Activated T-cell treated with anti-CD3 and anti-CD28 coated beads, Interleukin-2, amount 50 U/mL, for 24 hours (primary cell): ENCODE measurements at regions not wholly inside any gene's neighbourhood (a gene's known extent, or its start where the extent isn't known, plus 50 kb on each side); places are given as distances from the start of the nearest gene placed in this dataset.

Experiments used
- DNase-seq: peaks from one replicate; pipeline ENCODE4 v3.0.0-alpha.2; 2020
- H3K27ac Mint-ChIP-seq: 2 replicates; pipeline ENCODE4 v1.8.0; 2020; ENCODE audit warnings: mild to moderate bottlenecking, mixed read lengths
- H3K27me3 Mint-ChIP-seq: 2 replicates; pipeline ENCODE4 v1.8.0; 2020; ENCODE audit warnings: mixed read lengths
- H3K36me3 Mint-ChIP-seq: 2 replicates; pipeline ENCODE4 v1.8.0; 2020; ENCODE audit warnings: low read depth, mixed read lengths
- H3K4me1 Mint-ChIP-seq: 2 replicates; pipeline ENCODE4 v1.8.0; 2020; ENCODE audit warnings: low read depth, mixed read lengths
- H3K4me3 Mint-ChIP-seq: 2 replicates; pipeline ENCODE4 v1.8.0; 2020; ENCODE audit warnings: mild to moderate bottlenecking, moderate library complexity, mixed read lengths
- H3K9me3 Mint-ChIP-seq: 2 replicates; pipeline ENCODE4 v1.8.0; 2020; ENCODE audit warnings: mixed read lengths

DNA sequence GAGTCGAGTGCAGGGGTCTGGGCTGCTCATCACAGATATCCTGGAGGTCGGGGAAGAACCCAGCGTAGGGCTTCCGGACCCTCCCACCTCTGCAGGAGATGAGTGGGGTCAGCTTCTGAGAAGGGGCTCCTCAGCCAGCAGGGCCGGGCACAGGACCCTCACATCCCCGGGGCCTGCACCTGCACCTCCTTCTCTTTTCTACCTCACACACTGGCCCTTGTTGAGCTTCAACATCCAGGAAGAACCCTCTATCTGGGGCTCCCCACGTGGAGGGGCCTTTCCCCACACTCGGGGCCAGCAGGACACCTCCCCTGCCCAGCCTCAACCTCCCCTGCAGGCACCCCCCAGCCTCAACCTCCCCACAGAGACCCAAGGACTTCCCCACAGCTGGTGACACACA lies 299.4 kb downstream of the CTTN start:
- peaks cover 5% of the 10 kb centered on the region for H3K27me3 Mint-ChIP-seq
- no peaks in the 10 kb centered on the region for H3K4me1 Mint-ChIP-seq
- no peaks in the 10 kb centered on the region for H3K9me3 Mint-ChIP-seq

DNA sequence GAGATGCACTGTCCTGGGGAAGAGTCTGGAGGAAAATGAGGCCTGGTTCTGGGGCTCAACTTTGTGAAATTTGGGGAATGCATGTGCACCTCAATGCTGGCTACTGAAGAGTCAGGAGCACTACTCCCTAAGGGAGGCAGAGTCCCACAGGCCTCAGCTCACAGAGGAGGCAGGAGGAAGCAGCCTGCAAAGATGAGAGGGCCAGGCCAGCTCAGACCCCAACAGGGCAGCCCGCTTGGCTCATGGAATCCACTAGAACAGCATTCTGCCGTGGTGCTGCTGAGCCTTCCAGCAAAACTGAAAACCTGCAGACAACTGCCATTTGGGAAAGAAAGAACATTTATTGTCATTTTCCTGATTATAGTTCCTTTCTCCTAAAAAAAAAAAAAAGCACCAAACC lies 300.5 kb downstream of the CTTN start:
- H3K27me3 Mint-ChIP-seq = peaks cover 5% of the 10 kb centered on the region
- no peak overlapping the region for H3K27ac Mint-ChIP-seq
- H3K9me3 Mint-ChIP-seq = no peaks in the 10 kb centered on the region
- H3K4me3 Mint-ChIP-seq = no peak overlapping the region
- no peak for DNase-seq
- H3K36me3 Mint-ChIP-seq = no peaks in the 10 kb centered on the region
- H3K4me1 Mint-ChIP-seq = no peaks in the 10 kb centered on the region

More for the DNA sequence above, 299.4 kb downstream of the CTTN start:
- no peak for DNase-seq
- H3K4me3 Mint-ChIP-seq = no peak overlapping the region
- no peak overlapping the region for H3K27ac Mint-ChIP-seq
- no peaks in the 10 kb centered on the region for H3K36me3 Mint-ChIP-seq

DNA sequence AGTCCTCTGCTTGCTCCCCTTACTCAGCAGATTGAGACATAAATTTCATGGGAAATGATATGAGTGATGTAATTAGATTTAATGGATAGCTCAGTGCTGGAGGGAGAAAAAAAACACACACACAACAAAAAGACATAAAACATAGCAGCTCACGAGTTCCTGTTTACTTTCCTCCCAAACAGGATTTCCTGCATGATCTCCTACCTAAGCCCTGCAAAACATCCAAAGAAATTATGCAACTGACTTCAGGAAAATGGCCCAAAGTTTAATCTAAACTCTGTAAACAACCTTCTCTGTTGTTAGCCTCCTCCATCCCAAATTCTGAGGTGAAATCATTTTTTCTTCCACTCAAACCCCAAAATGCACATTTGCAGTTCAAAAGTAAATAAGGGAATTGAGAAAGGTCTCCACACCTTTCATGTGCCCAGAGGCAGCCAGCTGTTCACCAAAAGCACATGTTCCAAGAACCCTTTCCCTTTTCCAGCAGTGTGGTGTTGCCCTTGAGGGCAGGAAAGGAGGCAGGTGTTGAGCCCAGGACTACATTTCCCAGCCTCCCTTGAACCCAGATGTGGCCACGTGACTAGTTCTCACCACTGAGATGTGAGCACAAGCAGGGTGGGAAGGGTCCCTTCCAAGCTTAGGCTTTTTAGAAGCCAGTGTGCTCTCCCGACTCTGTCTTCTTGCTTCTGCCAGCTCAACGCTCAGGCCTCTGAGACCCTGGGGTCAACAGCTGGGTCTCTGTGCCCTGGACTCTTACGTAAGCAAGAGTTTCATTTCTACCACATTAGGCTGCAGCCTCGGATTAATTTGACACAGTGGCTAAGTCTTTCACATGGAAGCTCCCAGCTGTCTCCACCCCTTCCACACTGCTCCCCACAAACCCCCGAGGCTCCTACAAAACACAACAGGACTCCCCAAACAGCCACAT lies 301.2 kb downstream of the CTTN start:
- no peak for DNase-seq
- no peaks in the 10 kb centered on the region for H3K4me1 Mint-ChIP-seq
- H3K27ac Mint-ChIP-seq = no peak overlapping the region
- no peak overlapping the region for H3K4me3 Mint-ChIP-seq
- peaks cover 9% of the 10 kb centered on the region for H3K27me3 Mint-ChIP-seq
- H3K9me3 Mint-ChIP-seq = peaks cover 2% of the 10 kb centered on the region
- no peaks in the 10 kb centered on the region for H3K36me3 Mint-ChIP-seq

DNA sequence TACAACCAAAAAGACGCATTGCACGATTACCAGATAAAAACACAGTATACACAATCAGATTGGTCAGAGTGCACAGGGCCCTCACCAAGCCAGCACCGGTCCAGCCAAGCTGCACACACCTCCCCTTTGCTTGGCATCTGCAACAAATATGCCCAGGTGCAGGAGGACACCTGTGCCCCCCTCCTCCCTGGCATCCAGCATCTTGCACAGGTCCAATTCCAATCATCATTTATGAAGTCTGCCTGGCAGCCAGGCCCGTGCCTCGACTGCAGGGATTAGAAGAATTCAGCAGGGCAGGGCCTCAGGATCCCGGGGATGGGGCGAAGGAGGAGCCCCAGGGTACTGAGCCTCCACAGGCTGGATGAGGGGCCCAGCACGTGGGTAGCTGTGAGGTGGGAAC lies 302.1 kb downstream of the CTTN start:
- no peak overlapping the region for H3K27ac Mint-ChIP-seq

DNA sequence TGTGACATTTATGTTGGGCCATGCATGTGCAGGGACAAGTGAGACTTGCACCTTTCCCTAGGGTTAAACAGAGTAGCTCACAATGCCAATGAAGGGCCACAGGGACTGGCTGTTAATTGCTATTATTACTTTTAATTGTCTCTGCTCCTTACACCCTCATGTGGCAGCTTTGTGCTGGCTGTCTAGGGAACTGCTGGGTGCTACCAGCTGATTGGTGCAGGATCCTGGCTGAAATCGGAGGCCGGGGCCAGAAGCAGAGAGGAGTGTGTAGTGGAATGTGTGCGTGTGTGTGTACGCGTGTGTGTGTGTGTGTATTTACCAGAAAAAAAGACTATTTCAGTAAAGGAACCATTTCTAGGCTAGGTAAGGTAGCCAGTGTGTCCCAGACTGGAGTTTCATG lies 302.5 kb downstream of the CTTN start:
- no peak for DNase-seq
- Mint-ChIP-seq H3K9me3 (peaks cover 2% of the 10 kb centered on the region), H3K4me1 (no peaks in the 10 kb centered on the region), H3K4me3 (no peak overlapping the region), H3K27ac (no peak overlapping the region), H3K27me3 (peaks cover 7% of the 10 kb centered on the region), H3K36me3 (no peaks in the 10 kb centered on the region)

More for the DNA sequence above, 302.1 kb downstream of the CTTN start:
- no peaks in the 10 kb centered on the region for H3K36me3 Mint-ChIP-seq
- peaks cover 2% of the 10 kb centered on the region for H3K9me3 Mint-ChIP-seq
- H3K27me3 Mint-ChIP-seq = peaks cover 7% of the 10 kb centered on the region
- no peaks in the 10 kb centered on the region for H3K4me1 Mint-ChIP-seq
- H3K4me3 Mint-ChIP-seq = no peak overlapping the region
- DNase-seq = no peak

DNA sequence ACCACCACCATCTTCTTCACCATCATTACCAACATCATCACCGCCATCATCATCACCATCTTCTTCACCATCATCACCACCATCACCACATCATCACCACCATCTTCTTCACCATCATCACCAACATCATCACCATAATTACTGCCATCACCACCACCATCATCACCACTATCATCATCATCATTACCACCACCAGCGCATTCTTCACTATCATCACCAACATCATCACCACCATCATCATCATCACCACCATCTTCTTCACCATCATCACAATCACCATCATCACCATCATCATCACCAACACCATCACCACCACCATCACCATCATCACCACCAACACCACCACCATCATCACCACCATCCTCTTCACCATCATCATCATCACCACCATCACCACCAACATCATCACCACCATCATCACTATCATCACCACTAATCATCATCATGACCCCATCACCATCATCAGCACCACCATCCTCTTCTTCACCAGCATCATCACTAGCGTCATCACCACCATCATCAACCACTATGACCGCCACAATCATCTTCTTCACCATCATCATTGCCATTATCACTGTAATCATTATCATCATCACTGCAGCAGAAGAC lies 303.8 kb downstream of the CTTN start:
- no peak for DNase-seq
- H3K4me3 Mint-ChIP-seq = no peak overlapping the region
- H3K4me1 Mint-ChIP-seq = no peaks in the 10 kb centered on the region
- no peaks in the 10 kb centered on the region for H3K36me3 Mint-ChIP-seq
- H3K9me3 Mint-ChIP-seq = peaks cover 2% of the 10 kb centered on the region
- H3K27me3 Mint-ChIP-seq = peaks cover 7% of the 10 kb centered on the region
- no peak overlapping the region for H3K27ac Mint-ChIP-seq

DNA sequence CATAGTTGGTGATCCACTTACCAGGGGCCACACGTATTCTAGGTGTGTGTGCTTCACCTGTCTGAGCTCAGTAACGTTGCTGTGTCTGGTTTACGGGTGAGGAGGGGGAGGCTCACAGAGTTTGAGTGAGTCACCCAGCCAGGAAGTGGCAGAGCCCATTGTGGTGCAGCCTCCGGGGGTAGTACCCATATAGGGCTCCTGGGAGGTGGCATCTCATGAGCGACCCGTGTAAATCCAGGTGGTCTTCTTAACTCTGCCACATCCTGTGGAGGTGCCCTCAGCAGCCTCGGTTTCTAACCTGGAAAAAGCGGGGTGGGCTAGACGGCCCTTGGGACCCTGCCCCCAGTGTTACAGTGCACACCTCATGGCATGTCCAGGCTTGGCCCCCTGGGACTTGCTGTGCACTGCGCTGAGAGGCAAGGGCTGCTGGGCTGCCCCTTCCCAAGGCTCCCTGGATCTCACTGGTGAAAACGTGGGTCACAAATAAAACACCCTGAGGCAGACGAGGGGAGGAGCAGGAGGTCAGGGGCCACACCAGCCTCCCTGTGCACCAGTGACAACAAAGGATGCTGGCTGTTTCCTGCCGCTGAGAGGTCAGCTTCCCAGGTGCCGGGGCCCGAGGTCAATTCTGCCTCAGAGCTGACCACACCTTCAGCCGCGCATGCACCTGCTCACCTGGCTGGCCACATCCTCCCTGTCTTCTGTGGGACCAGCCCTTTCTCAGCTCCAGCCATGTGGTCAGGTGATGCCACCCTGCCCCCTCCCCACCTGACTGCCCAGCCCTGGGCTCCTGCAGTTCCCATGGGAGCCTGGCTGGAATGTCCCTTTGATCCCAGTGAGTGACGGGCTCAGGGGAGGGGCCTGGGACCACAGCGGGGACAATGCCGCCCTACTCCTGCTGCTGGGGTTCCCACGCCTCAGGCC lies 305.1 kb downstream of the CTTN start:
- DNase-seq = no peak
- H3K27me3 Mint-ChIP-seq = peaks cover 7% of the 10 kb centered on the region
- peaks cover 2% of the 10 kb centered on the region for H3K9me3 Mint-ChIP-seq
- no peak overlapping the region for H3K27ac Mint-ChIP-seq
- no peaks in the 10 kb centered on the region for H3K4me1 Mint-ChIP-seq
- H3K36me3 Mint-ChIP-seq = no peaks in the 10 kb centered on the region
- no peak overlapping the region for H3K4me3 Mint-ChIP-seq

DNA sequence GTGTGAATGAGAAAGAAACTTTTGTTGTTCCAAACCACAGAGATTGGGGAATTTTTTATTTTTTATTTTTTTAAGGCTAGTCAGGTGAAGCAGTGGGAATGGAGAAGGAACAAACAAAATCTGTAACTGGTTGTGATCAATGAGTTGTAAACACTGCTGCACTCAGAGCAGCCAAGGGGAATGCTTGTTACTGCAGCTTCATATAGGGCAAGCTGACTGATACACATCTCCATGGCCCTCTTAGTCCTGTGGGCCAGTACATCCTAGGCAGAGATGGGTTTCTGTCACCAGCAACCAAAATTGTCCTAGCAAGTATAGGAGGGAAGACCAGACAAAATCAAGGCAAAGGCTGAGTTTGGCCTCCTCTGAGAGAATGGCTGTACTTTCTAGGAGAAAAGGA lies 306.8 kb downstream of the CTTN start:
- H3K4me1 Mint-ChIP-seq = no peaks in the 10 kb centered on the region
- no peak overlapping the region for H3K4me3 Mint-ChIP-seq
- H3K9me3 Mint-ChIP-seq = peaks cover 2% of the 10 kb centered on the region
- H3K27me3 Mint-ChIP-seq = peaks cover 8% of the 10 kb centered on the region
- no peak for DNase-seq
- no peaks in the 10 kb centered on the region for H3K36me3 Mint-ChIP-seq
- no peak overlapping the region for H3K27ac Mint-ChIP-seq

DNA sequence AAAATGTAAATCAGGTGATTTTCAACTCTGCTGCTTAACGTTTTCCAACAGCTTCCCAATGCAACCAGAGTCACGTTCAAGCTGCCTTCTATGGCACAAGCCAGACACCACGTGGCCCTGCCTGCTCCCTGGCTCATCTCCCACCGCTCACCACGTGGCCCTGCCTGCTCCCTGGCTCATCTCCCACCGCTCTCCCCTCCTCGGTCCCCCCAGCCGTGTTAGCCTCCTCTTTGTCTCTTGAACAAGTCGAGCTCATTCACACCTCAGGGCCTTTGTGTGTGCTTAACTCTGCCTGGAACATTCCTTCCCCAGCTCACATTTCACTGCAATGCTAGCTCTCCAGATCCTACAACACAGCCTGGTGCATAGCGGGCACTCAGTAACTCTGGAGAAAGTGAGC lies 307.6 kb downstream of the CTTN start:
- Mint-ChIP-seq H3K27me3 (peaks cover 12% of the 10 kb centered on the region), H3K27ac (no peak overlapping the region), H3K4me3 (no peak overlapping the region), H3K36me3 (no peaks in the 10 kb centered on the region), H3K9me3 (peaks cover 2% of the 10 kb centered on the region), H3K4me1 (no peaks in the 10 kb centered on the region)
- no peak for DNase-seq

DNA sequence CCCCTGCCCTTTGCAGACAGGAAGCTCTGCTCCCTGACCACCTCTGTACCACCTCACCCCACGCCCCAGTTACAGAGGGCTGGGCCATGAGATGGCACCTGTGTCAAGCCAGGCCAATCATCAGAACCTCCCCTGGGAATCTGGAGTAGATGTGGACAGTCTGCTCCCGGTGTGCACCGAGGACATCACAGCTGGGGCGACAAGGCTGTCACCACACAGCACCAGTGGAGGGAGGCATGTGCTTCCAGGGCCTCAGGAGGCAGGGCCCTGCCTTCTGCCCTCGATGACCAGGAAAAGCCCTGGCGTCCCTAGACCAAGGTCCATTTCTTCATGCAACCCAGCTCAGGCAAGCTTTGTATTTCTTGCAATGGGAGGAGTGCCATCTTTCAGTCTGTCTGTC lies 309.5 kb downstream of the CTTN start:
- Mint-ChIP-seq H3K4me1 (no peaks in the 10 kb centered on the region), H3K36me3 (no peaks in the 10 kb centered on the region), H3K4me3 (no peak overlapping the region), H3K27me3 (peaks cover 27% of the 10 kb centered on the region), H3K9me3 (peaks cover 2% of the 10 kb centered on the region), H3K27ac (no peak overlapping the region)
- DNase-seq = no peak

DNA sequence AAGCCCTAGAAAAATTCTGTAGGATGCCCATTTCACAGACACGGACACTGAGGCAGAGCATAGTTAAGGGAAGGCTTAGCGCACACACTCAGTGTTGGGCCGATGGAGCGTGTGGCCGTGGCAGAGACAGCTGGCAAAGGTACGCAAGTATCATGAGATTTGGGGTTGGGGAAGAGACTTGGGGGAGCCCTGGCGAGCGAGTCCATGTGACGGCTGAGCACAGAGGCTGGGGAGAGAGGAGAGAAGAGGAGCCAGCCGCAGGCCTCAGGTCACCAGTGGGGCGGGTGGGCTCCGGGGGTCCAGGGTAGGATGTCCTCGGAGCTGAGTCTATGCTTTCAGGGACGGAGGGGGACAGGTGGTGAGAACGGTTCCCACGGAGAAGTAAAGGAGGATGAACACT lies 311.3 kb downstream of the CTTN start:
- Mint-ChIP-seq H3K9me3 (no peaks in the 10 kb centered on the region), H3K4me3 (no peak overlapping the region), H3K27me3 (peaks cover 28% of the 10 kb centered on the region), H3K36me3 (no peaks in the 10 kb centered on the region), H3K27ac (no peak overlapping the region), H3K4me1 (no peaks in the 10 kb centered on the region)
- DNase-seq = no peak

DNA sequence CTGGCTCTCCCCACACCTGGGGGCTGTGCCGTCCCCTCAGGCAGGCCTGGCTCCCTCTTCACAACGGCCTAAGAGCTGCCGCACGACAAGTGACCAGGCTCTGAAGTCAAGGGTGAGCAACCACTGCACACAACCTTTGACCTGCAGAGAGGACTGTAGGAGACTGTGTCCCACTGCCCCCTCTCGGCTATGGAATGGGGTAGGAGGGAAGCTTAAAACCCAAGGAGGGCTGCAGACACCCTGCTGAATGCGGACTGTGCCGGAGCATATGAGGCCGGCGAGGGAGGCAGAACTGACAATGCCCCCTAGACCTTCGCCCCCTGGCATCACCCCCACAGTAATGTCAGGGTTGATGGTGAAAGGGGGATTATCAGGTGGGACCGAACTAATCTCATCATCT lies 311.9 kb downstream of the CTTN start:
- Mint-ChIP-seq H3K4me3 (no peak overlapping the region), H3K4me1 (no peaks in the 10 kb centered on the region), H3K27ac (no peak overlapping the region), H3K9me3 (no peaks in the 10 kb centered on the region), H3K27me3 (peaks cover 27% of the 10 kb centered on the region), H3K36me3 (no peaks in the 10 kb centered on the region)
- no peak for DNase-seq

DNA sequence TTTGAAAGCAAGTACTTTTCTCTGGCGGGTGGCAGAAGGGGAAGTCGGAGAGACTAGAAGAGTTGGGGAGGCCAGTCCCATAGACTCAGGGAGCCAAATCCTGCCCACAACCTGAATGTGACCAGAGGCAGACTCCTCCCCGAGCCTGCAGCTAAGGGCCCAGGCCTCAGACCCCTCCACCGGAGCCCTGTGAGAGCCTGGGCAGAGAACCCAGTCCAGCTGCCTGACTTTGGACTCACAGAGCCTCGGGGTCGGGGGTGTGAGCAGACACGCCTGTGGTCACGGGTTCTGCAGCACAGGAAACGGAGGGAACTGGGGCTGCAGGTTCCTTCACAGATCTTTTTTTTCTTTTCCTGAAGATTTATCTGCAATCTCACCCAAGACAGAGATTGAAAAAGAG lies 312.3 kb downstream of the CTTN start:
- Mint-ChIP-seq H3K4me1 (no peaks in the 10 kb centered on the region), H3K36me3 (no peaks in the 10 kb centered on the region), H3K4me3 (no peak overlapping the region), H3K9me3 (no peaks in the 10 kb centered on the region), H3K27me3 (peaks cover 31% of the 10 kb centered on the region), H3K27ac (no peak overlapping the region)
- DNase-seq = no peak

DNA sequence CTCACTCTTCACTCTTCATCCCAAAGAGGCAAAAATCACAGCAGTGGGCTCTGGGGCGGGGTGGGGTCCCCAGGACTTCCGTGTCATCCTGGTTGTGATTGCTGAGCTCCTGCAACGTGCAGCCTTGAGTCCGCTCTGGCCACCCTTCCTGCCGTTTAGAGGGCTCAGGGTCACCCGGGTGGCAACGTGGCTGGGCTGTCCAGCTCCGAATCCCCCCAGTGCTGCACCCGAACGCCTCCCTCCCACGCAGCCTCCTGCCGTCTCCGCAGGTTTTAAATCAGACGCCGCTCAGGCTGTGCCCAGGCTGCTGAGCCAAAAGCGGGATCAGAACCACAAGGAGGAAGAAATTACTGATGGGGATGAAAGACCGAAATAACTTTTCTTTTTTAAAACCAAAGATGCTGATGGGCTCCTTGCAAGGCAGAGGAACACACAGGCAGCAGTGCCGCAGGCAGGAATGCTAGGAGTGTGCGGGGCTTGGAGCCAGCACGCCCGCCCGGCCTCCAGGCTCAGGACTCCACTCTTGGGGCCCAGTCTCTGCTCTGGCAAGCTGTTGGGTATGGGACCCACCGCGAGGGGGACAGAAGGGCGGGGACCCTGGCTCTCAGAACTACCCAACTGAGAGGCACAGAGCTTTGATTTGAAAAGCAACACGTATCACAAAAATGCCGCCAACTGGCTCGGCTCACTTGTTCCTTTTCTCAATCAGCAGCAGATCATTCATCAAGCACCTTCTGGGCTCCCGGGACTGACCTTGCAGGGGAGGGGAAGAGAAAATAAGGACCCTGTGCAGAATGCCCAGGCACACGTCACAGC lies 313.0 kb downstream of the CTTN start:
- no peak for DNase-seq
- H3K27ac Mint-ChIP-seq = no peak overlapping the region
- no peaks in the 10 kb centered on the region for H3K36me3 Mint-ChIP-seq
- no peaks in the 10 kb centered on the region for H3K9me3 Mint-ChIP-seq
- H3K4me1 Mint-ChIP-seq = no peaks in the 10 kb centered on the region
- peaks cover 35% of the 10 kb centered on the region for H3K27me3 Mint-ChIP-seq
- no peak overlapping the region for H3K4me3 Mint-ChIP-seq
